GM23338 (cell line): ENCODE measurements at regions not wholly inside any gene's neighbourhood (a gene's known extent, or its start where the extent isn't known, plus 50 kb on each side); places are given as distances from the start of the nearest gene placed in this dataset.

Experiments
- ATAC-seq: fragments of 200-7000 bp; cut with Tn5 transposase; 3 replicates; pipeline ENCODE4 v1.9.1; 2020
- DNase-seq: peaks from one replicate; pipeline ENCODE4 v3.0.0-alpha.2; 2015; ENCODE audit warnings: low spot score
- H2AFZ ChIP-seq: fragments of 200-600 bp; sonication (generic); 2 replicates; pipeline ENCODE4 v1.8.0; 2016; ENCODE audit warnings: antibody characterized with exemption, mild to moderate bottlenecking, moderate library complexity
- H3F3A ChIP-seq: fragments of 200-600 bp; sonication (generic); replicated peaks from 2 replicates; pipeline ENCODE4 v1.8.0; 2017; ENCODE audit warnings: antibody characterized with exemption, mixed run types, low read depth
- H3K27ac ChIP-seq: fragments of 200-600 bp; sonication (generic); 2 replicates; pipeline ENCODE4 v1.6.1; 2016; ENCODE audit warnings: low read depth
- H3K27me3 ChIP-seq: fragments of 200-600 bp; sonication (generic); 2 replicates; pipeline ENCODE4 v1.8.0; 2016; ENCODE audit warnings: mild to moderate bottlenecking, mixed run types, moderate library complexity; ENCODE audit not compliant: insufficient read depth
- H3K36me3 ChIP-seq: fragments of 200-600 bp; sonication (generic); 2 replicates; pipeline ENCODE4 v1.8.0; 2016; ENCODE audit warnings: mild to moderate bottlenecking; ENCODE audit not compliant: insufficient read depth
- H3K4me1 ChIP-seq: fragments of 200-600 bp; sonication (generic); 2 replicates; pipeline ENCODE4 v1.8.0; 2016; ENCODE audit warnings: mild to moderate bottlenecking, moderate library complexity; ENCODE audit not compliant: insufficient read depth
- H3K4me2 ChIP-seq: fragments of 200-600 bp; sonication (generic); 2 replicates; pipeline ENCODE4 v1.7.1; 2017; ENCODE audit warnings: mixed run types
- H3K4me3 ChIP-seq: fragments of 200-600 bp; sonication (generic); 2 replicates; pipeline ENCODE4 v1.6.1; 2016; ENCODE audit warnings: mixed run types
- H3K79me2 ChIP-seq: fragments of 200-600 bp; sonication (generic); replicated peaks from 2 replicates; pipeline ENCODE4 v1.8.0; 2017; ENCODE audit warnings: mild to moderate bottlenecking; ENCODE audit not compliant: insufficient read depth
- H3K9me2 ChIP-seq: fragments of 200-600 bp; sonication (generic); 2 replicates; pipeline ENCODE4 v1.8.0; 2017; ENCODE audit not compliant: insufficient read depth
- H4K20me1 ChIP-seq: fragments of 200-600 bp; sonication (generic); replicated peaks from 2 replicates; pipeline ENCODE4 v1.8.0; 2017; ENCODE audit warnings: mild to moderate bottlenecking; ENCODE audit not compliant: insufficient read depth
- H3K27ac Mint-ChIP-seq: 2 replicates; pipeline ENCODE4 v1.8.0; 2020; ENCODE audit warnings: inconsistent platforms, mild to moderate bottlenecking, moderate library complexity, mixed read lengths
- H3K27me3 Mint-ChIP-seq: 3 replicates; pipeline ENCODE4 v1.8.0; 2022; ENCODE audit warnings: low read depth, mild to moderate bottlenecking, moderate library complexity, mixed read lengths, inconsistent platforms; ENCODE audit not compliant: insufficient read depth, poor library complexity
- H3K36me3 Mint-ChIP-seq: 3 replicates; pipeline ENCODE4 v1.8.0; 2021; ENCODE audit warnings: low read depth, mild to moderate bottlenecking, inconsistent platforms, moderate library complexity, mixed read lengths
- H3K4me1 Mint-ChIP-seq: 3 replicates; pipeline ENCODE4 v1.8.0; 2020; ENCODE audit warnings: mild to moderate bottlenecking, inconsistent platforms, mixed read lengths
- H3K4me3 Mint-ChIP-seq: 3 replicates; pipeline ENCODE4 v1.8.0; 2021; ENCODE audit warnings: moderate library complexity, mild to moderate bottlenecking, inconsistent platforms, mixed read lengths
- H3K9me3 Mint-ChIP-seq: 3 replicates; pipeline ENCODE4 v1.8.0; 2020; ENCODE audit warnings: moderate library complexity, mild to moderate bottlenecking, inconsistent platforms, mixed read lengths
- CREB1 ChIP-seq: fragments of 250-450 bp; sonication (Bioruptor Pico); IDR thresholded peaks from 2 replicates; pipeline ENCODE4 v1.5.0; 2020; ENCODE audit warnings: low read depth, mild to moderate bottlenecking, moderate library complexity
- EZH2 ChIP-seq: fragments of 200-600 bp; sonication (generic); IDR thresholded peaks from one replicate; pipeline ENCODE4 v1.8.0; 2017; ENCODE audit warnings: antibody characterized with exemption, mild to moderate bottlenecking, low read depth; ENCODE audit not compliant: unreplicated experiment
- NANOG ChIP-seq: IDR thresholded peaks from 2 replicates; pipeline ENCODE4 v1.6.1; 2016; ENCODE audit warnings: antibody characterized with exemption, borderline replicate concordance
- POLR2AphosphoS5 ChIP-seq: IDR thresholded peaks from 2 replicates; pipeline ENCODE4 v1.6.1; 2016; ENCODE audit warnings: antibody characterized with exemption, low read depth
- STAT1 ChIP-seq: IDR thresholded peaks from one replicate; pipeline ENCODE4 v1.6.1; 2016; ENCODE audit warnings: antibody characterized with exemption; ENCODE audit not compliant: unreplicated experiment
- ZNF114 ChIP-seq: fragments of 250-450 bp; sonication (Bioruptor Pico); IDR thresholded peaks from 2 replicates; pipeline ENCODE4 v1.5.0; 2020; ENCODE audit warnings: mild to moderate bottlenecking, moderate library complexity
- ZNF331 ChIP-seq: fragments of 250-450 bp; sonication (Bioruptor Pico); IDR thresholded peaks from 2 replicates; pipeline ENCODE4 v1.5.0; 2020; ENCODE audit warnings: low read depth, mild to moderate bottlenecking, moderate library complexity
- TF ChIP-seq, protein P1 (sequence below): fragments of 250-450 bp; sonication (Bioruptor Pico); IDR thresholded peaks from 2 replicates; pipeline ENCODE4 v1.5.0; 2020; ENCODE audit warnings: mild to moderate bottlenecking, moderate library complexity
- TF ChIP-seq, protein P2 (sequence below): IDR thresholded peaks from 2 replicates; pipeline ENCODE4 v1.6.1; 2016; ENCODE audit warnings: antibody characterized with exemption
- TF ChIP-seq, protein P3 (sequence below), 2 experiments: fragments of 200-600 bp in 1 of 2; sonication (generic) in 1 of 2; conservative IDR thresholded peaks; 2 replicates each; pipeline versions ENCODE4 v1.5.1 to v1.6.1; 2016 to 2017; ENCODE audit warnings: antibody characterized with exemption in 2 of 2, low read depth in 2 of 2, mild to moderate bottlenecking in 2 of 2, moderate library complexity in 1 of 2

DNA sequence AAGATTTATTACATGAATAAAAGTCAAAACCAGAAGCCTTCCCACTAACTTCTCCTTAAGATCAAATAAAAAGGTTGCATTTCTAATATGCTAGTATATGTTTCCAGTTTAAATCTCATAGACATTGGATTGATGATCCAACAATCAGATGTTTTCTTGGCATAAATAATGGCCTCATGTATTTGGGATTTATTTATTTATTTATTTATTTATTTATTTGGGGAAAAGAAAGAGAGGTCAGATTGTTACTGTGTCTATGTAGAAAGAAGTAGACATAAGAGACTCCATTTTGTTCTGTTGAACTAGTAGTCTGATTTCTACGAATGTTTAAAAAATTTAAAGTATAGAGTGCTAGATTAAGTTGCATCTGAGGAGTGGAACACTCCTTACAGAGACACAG lies 422.4 kb downstream of the ADGRL2 start:
- Histone ChIP-seq H3K27ac (no peak overlapping the region), H3K4me2 (no peak overlapping the region), H3F3A (no peaks in the 10 kb centered on the region), H4K20me1 (no peaks in the 10 kb centered on the region), H2AFZ (no peak overlapping the region), H3K4me3 (no peak overlapping the region), H3K79me2 (no peaks in the 10 kb centered on the region), H3K27me3 (no peaks in the 10 kb centered on the region), H3K4me1 (no peaks in the 10 kb centered on the region), H3K9me2 (no peaks in the 10 kb centered on the region; the same call in 1 of the 2 replicates), H3K36me3 (no peaks in the 10 kb centered on the region)
- Mint-ChIP-seq H3K4me3 (no peak overlapping the region), H3K27ac (no peak overlapping the region), H3K27me3 (peaks cover 6% of the 10 kb centered on the region), H3K4me1 (peaks cover 5% of the 10 kb centered on the region; the same call in 2 of the 3 replicates), H3K36me3 (no peaks in the 10 kb centered on the region), H3K9me3 (no peaks in the 10 kb centered on the region)
- ATAC-seq (no peak), DNase-seq (no peak)
- TF ChIP-seq, protein P1, sequence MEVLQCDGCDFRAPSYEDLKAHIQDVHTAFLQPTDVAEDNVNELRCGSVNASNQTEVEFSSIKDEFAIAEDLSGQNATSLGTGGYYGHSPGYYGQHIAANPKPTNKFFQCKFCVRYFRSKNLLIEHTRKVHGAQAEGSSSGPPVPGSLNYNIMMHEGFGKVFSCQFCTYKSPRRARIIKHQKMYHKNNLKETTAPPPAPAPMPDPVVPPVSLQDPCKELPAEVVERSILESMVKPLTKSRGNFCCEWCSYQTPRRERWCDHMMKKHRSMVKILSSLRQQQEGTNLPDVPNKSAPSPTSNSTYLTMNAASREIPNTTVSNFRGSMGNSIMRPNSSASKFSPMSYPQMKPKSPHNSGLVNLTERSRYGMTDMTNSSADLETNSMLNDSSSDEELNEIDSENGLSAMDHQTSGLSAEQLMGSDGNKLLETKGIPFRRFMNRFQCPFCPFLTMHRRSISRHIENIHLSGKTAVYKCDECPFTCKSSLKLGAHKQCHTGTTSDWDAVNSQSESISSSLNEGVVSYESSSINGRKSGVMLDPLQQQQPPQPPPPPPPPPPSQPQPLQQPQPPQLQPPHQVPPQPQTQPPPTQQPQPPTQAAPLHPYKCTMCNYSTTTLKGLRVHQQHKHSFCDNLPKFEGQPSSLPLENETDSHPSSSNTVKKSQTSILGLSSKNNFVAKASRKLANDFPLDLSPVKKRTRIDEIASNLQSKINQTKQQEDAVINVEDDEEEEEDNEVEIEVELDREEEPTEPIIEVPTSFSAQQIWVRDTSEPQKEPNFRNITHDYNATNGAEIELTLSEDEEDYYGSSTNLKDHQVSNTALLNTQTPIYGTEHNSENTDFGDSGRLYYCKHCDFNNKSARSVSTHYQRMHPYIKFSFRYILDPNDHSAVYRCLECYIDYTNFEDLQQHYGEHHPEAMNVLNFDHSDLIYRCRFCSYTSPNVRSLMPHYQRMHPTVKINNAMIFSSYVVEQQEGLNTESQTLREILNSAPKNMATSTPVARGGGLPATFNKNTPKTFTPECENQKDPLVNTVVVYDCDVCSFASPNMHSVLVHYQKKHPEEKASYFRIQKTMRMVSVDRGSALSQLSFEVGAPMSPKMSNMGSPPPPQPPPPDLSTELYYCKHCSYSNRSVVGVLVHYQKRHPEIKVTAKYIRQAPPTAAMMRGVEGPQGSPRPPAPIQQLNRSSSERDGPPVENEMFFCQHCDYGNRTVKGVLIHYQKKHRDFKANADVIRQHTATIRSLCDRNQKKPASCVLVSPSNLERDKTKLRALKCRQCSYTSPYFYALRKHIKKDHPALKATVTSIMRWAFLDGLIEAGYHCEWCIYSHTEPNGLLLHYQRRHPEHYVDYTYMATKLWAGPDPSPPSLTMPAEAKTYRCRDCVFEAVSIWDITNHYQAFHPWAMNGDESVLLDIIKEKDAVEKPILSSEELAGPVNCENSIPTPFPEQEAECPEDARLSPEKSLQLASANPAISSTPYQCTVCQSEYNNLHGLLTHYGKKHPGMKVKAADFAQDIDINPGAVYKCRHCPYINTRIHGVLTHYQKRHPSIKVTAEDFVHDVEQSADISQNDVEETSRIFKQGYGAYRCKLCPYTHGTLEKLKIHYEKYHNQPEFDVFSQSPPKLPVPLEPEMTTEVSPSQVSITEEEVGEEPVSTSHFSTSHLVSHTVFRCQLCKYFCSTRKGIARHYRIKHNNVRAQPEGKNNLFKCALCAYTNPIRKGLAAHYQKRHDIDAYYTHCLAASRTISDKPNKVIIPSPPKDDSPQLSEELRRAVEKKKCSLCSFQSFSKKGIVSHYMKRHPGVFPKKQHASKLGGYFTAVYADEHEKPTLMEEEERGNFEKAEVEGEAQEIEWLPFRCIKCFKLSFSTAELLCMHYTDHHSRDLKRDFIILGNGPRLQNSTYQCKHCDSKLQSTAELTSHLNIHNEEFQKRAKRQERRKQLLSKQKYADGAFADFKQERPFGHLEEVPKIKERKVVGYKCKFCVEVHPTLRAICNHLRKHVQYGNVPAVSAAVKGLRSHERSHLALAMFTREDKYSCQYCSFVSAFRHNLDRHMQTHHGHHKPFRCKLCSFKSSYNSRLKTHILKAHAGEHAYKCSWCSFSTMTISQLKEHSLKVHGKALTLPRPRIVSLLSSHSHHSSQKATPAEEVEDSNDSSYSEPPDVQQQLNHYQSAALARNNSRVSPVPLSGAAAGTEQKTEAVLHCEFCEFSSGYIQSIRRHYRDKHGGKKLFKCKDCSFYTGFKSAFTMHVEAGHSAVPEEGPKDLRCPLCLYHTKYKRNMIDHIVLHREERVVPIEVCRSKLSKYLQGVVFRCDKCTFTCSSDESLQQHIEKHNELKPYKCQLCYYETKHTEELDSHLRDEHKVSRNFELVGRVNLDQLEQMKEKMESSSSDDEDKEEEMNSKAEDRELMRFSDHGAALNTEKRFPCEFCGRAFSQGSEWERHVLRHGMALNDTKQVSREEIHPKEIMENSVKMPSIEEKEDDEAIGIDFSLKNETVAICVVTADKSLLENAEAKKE (CRISPR knock-in tag), result no peak
- TF ChIP-seq ZNF331 (CRISPR knock-in tag) (no peak), POLR2AphosphoS5 (no peak), CREB1 (CRISPR knock-in tag) (no peak), ZNF114 (CRISPR knock-in tag) (no peak), EZH2 (no peak), NANOG (no peak), STAT1 (no peak)
- TF ChIP-seq, protein P2, sequence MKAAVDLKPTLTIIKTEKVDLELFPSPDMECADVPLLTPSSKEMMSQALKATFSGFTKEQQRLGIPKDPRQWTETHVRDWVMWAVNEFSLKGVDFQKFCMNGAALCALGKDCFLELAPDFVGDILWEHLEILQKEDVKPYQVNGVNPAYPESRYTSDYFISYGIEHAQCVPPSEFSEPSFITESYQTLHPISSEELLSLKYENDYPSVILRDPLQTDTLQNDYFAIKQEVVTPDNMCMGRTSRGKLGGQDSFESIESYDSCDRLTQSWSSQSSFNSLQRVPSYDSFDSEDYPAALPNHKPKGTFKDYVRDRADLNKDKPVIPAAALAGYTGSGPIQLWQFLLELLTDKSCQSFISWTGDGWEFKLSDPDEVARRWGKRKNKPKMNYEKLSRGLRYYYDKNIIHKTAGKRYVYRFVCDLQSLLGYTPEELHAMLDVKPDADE, result no peak
- TF ChIP-seq, protein P3, sequence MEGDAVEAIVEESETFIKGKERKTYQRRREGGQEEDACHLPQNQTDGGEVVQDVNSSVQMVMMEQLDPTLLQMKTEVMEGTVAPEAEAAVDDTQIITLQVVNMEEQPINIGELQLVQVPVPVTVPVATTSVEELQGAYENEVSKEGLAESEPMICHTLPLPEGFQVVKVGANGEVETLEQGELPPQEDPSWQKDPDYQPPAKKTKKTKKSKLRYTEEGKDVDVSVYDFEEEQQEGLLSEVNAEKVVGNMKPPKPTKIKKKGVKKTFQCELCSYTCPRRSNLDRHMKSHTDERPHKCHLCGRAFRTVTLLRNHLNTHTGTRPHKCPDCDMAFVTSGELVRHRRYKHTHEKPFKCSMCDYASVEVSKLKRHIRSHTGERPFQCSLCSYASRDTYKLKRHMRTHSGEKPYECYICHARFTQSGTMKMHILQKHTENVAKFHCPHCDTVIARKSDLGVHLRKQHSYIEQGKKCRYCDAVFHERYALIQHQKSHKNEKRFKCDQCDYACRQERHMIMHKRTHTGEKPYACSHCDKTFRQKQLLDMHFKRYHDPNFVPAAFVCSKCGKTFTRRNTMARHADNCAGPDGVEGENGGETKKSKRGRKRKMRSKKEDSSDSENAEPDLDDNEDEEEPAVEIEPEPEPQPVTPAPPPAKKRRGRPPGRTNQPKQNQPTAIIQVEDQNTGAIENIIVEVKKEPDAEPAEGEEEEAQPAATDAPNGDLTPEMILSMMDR (conservative IDR thresholded peaks at IDR 0.05; ENCODE audit: low read depth in 2 of 2), result no peak
